IMR-90 (cell line): ENCODE measurements at regions not wholly inside any gene's neighbourhood (a gene's known extent, or its start where the extent isn't known, plus 50 kb on each side); places are given as distances from the start of the nearest gene placed in this dataset.
A peak's percentile ranks its signal among the peaks of the same experiment; 100 is the strongest.

ENCODE experiments used
- ATAC-seq: fragments of 200-7000 bp; cut with Tn5 transposase; 2 replicates; pipeline ENCODE4 v1.9.1; 2020; ENCODE audit warnings: low read depth, mild to moderate bottlenecking, moderate library complexity
- BruUV-seq: library from RNA; stranded (reverse); fragments of 400-500 nt; replicated peaks from 2 replicates; lab custom pipeline; 2021; lab: Mats Ljungman, UMichigan
- CTCF ChIA-PET: fragments of 300-600 bp; formaldehyde crosslinking; extraction: SDS; loops from one replicate; lab custom pipeline; 2021; ENCODE audit warnings: antibody characterized with exemption; lab: Yijun Ruan, JAX
- POLR2A ChIA-PET: fragments of 300-600 bp; sonication (Branson Sonifier 250); formaldehyde crosslinking; loops from one replicate; lab custom pipeline; 2022; ENCODE audit warnings: antibody characterized with exemption; ENCODE audit not compliant: unreplicated experiment; lab: Charles Lee
- DNase-seq: peaks from one replicate; pipeline ENCODE4 v3.0.0; 2013
- H2AFZ ChIP-seq: replicated peaks from 2 replicates; pipeline ENCODE3; 2013; ENCODE audit warnings: low read length, mild to moderate bottlenecking; ENCODE audit not compliant: poor library complexity
- H2AK5ac ChIP-seq: 2 replicates; pipeline ENCODE4 v1.6.1; 2013; ENCODE audit warnings: low read depth, low read length, inconsistent platforms
- H2AK9ac ChIP-seq: replicated peaks from 2 replicates; pipeline ENCODE3; 2013; ENCODE audit warnings: mild to moderate bottlenecking, low read depth, low read length, moderate library complexity; ENCODE audit not compliant: poor library complexity
- H2BK120ac ChIP-seq: 2 replicates; pipeline ENCODE4 v1.6.1; 2013; ENCODE audit warnings: low read depth, low read length, inconsistent platforms
- H2BK15ac ChIP-seq: 3 replicates; pipeline ENCODE4 v1.6.1; 2013; ENCODE audit warnings: low read depth, low read length, inconsistent platforms
- H2BK20ac ChIP-seq: 2 replicates; pipeline ENCODE4 v1.6.1; 2013; ENCODE audit warnings: low read depth, mild to moderate bottlenecking, inconsistent platforms, low read length, moderate library complexity
- H2BK5ac ChIP-seq: 2 replicates; pipeline ENCODE4 v1.6.1; 2013; ENCODE audit warnings: mild to moderate bottlenecking, low read depth, low read length, inconsistent platforms; ENCODE audit not compliant: poor library complexity, severe bottlenecking
- H3K14ac ChIP-seq: replicated peaks from 2 replicates; pipeline ENCODE4 v1.6.1; 2013; ENCODE audit warnings: low read depth, low read length, inconsistent platforms
- H3K18ac ChIP-seq: 2 replicates; pipeline ENCODE4 v1.6.1; 2013; ENCODE audit warnings: low read depth, low read length, control low read depth
- H3K23ac ChIP-seq: 2 replicates; pipeline ENCODE4 v1.6.1; 2013; ENCODE audit warnings: low read depth, low read length, inconsistent platforms
- H3K27ac ChIP-seq: 2 replicates; pipeline ENCODE4 v1.5.1; 2013; ENCODE audit warnings: mild to moderate bottlenecking, control low read depth, low read length; ENCODE audit not compliant: insufficient read depth
- H3K27me3 ChIP-seq: 2 replicates; pipeline ENCODE4 v1.6.1; 2013; ENCODE audit warnings: low read length; ENCODE audit not compliant: control insufficient read depth, insufficient read depth
- H3K36me3 ChIP-seq: 2 replicates; pipeline ENCODE4 v1.6.1; 2013; ENCODE audit warnings: low read length, mixed read lengths; ENCODE audit not compliant: control insufficient read depth, insufficient read depth
- H3K4ac ChIP-seq: 2 replicates; pipeline ENCODE4 v1.6.1; 2013; ENCODE audit warnings: low read depth, low read length, inconsistent platforms
- H3K4me1 ChIP-seq: 2 replicates; pipeline ENCODE4 v1.6.1; 2013; ENCODE audit warnings: low read length, mixed read lengths; ENCODE audit not compliant: control insufficient read depth, insufficient read depth
- H3K4me2 ChIP-seq: 2 replicates; pipeline ENCODE4 v1.6.1; 2013; ENCODE audit warnings: low read depth, mild to moderate bottlenecking, control low read depth, low read length, moderate library complexity
- H3K4me3 ChIP-seq: 2 replicates; pipeline ENCODE4 v1.5.1; 2013; ENCODE audit warnings: low read depth, mild to moderate bottlenecking, control low read depth, low read length, moderate library complexity; ENCODE audit not compliant: insufficient read depth
- H3K56ac ChIP-seq: 2 replicates; pipeline ENCODE4 v1.6.1; 2013; ENCODE audit warnings: low read length, inconsistent platforms; ENCODE audit not compliant: insufficient read depth; ENCODE audit errors: extremely low read depth
- H3K79me1 ChIP-seq, 2 experiments: 2 replicates each; pipeline ENCODE4 v1.6.1; 2013; ENCODE audit warnings: low read length in 2 of 2, inconsistent platforms in 1 of 2, low read depth in 1 of 2
- H3K9ac ChIP-seq: 2 replicates; pipeline ENCODE4 v1.6.1; 2013; ENCODE audit warnings: low read depth, low read length, control low read depth
- H3K9me1 ChIP-seq: 2 replicates; pipeline ENCODE4 v1.6.1; 2013; ENCODE audit warnings: low read length, inconsistent platforms; ENCODE audit not compliant: insufficient read depth
- H3K9me3 ChIP-seq: 2 replicates; pipeline ENCODE4 v1.6.1; 2013; ENCODE audit warnings: low read length; ENCODE audit not compliant: control insufficient read depth, insufficient read depth
- H4K20me1 ChIP-seq: 2 replicates; pipeline ENCODE4 v1.6.1; 2013; ENCODE audit warnings: low read length, inconsistent platforms; ENCODE audit not compliant: insufficient read depth
- H4K5ac ChIP-seq: 2 replicates; pipeline ENCODE4 v1.6.1; 2013; ENCODE audit warnings: mild to moderate bottlenecking, low read depth, low read length, control low read depth
- H4K8ac ChIP-seq, 2 experiments: 2 replicates each; pipeline ENCODE4 v1.6.1; 2013; ENCODE audit warnings: low read depth in 2 of 2, low read length in 2 of 2, control low read depth in 1 of 2, inconsistent platforms in 1 of 2
- H4K91ac ChIP-seq: 2 replicates; pipeline ENCODE4 v1.6.1; 2013; ENCODE audit warnings: low read depth, low read length, inconsistent platforms; ENCODE audit not compliant: insufficient read depth
- CTCF ChIP-seq: conservative IDR thresholded peaks from 2 replicates; pipeline ENCODE4 v1.5.1; 2012; ENCODE audit warnings: mild to moderate bottlenecking, low read depth, low read length, improper control_type of control experiment
- ELK1 ChIP-seq: fragments of 150-350 bp; IDR thresholded peaks from 2 replicates; pipeline ENCODE4 v1.6.1; 2016; ENCODE audit warnings: low read depth, mild to moderate bottlenecking, low read length, moderate library complexity, borderline replicate concordance
- FOS ChIP-seq: fragments of 150-350 bp; IDR thresholded peaks from 2 replicates; pipeline ENCODE4 v1.6.1; 2016; ENCODE audit warnings: low read depth, low read length
- MAFK ChIP-seq: IDR thresholded peaks from 2 replicates; pipeline ENCODE4 v1.6.1; 2012; ENCODE audit warnings: low read depth, low read length, improper control_type of control experiment
- MAZ ChIP-seq: IDR thresholded peaks from 2 replicates; pipeline ENCODE4 v1.6.1; 2012; ENCODE audit warnings: low read depth, mild to moderate bottlenecking, low read length, improper control_type of control experiment, moderate library complexity, borderline replicate concordance
- POLR2A ChIP-seq: IDR thresholded peaks from 2 replicates; pipeline ENCODE4 v1.6.1; 2012; ENCODE audit warnings: mild to moderate bottlenecking, low read depth, low read length
- RAD21 ChIP-seq: IDR thresholded peaks from 2 replicates; pipeline ENCODE4 v1.6.1; 2012; ENCODE audit warnings: low read length, improper control_type of control experiment
- RCOR1 ChIP-seq: IDR thresholded peaks from 2 replicates; pipeline ENCODE4 v1.6.1; 2012; ENCODE audit warnings: mild to moderate bottlenecking, low read length, improper control_type of control experiment; ENCODE audit not compliant: insufficient replicate concordance
- SMC3 ChIP-seq: fragments of 150-350 bp; IDR thresholded peaks from 2 replicates; pipeline ENCODE4 v1.6.1; 2016; ENCODE audit warnings: low read depth, mild to moderate bottlenecking, antibody characterized with exemption, low read length, moderate library complexity
- USF2 ChIP-seq: fragments of 150-350 bp; IDR thresholded peaks from 2 replicates; pipeline ENCODE4 v1.6.1; 2017; ENCODE audit warnings: mild to moderate bottlenecking, antibody characterized with exemption, low read length, low read depth
- WGBS, 2 experiments: methylation state at CpG; one replicate each; pipeline versions ENCODE4 v1.1.5 to v1.1.7; 2013; ENCODE audit warnings: missing lambda C conversion rate in 2 of 2; ENCODE audit not compliant: insufficient read length in 1 of 2; ENCODE audit errors: extremely low coverage in 2 of 2; 5-methylcytosine and 5-hydroxymethylcytosine counted together
- dilution Hi-C: fragments of 300-500 bp; cut with HindIII; formaldehyde crosslinking; loops from one replicate; pipeline ENCODE4 v1.14.3; 2018; ENCODE audit warnings: low sequenced_read_pairs; ENCODE audit not compliant: unreplicated experiment
- in situ Hi-C: fragments of 300-500 bp; cut with MboI; formaldehyde crosslinking; loops from 3 replicates; pipeline ENCODE4 v1.14.3; 2019; ENCODE audit warnings: low sequenced_read_pairs, inconsistent platforms, mixed read lengths
- intact Hi-C: fragments of 100-400 bp; cut with micrococcal nuclease; formaldehyde crosslinking; loops from 2 replicates; pipeline ENCODE4 v1.10.0; 2022

GRCh38 chr16:86212706-86213436, 297.5 kb upstream of the FOXF1 start:
- peak overlapping the region; percentile 93 for H4K91ac ChIP-seq
- no peak overlapping the region for H3K9ac ChIP-seq
- H3K23ac ChIP-seq: no peak overlapping the region
- peak overlapping the region; percentile 79 for H3K18ac ChIP-seq
- H3K4me2 ChIP-seq: no peak overlapping the region
- H3K56ac ChIP-seq: no peak overlapping the region
- ChIA-PET CTCF (no interaction called here), POLR2A (no interaction called here)
- peak overlapping the region; percentile 89 for H2BK120ac ChIP-seq
- H2AFZ ChIP-seq: no peak overlapping the region
- BruUV-seq: no TSS peak
- no peak overlapping the region for H3K4me3 ChIP-seq
- no peaks in the 10 kb centered on the region for H3K27me3 ChIP-seq
- peak overlapping the region; percentile 21 for H2BK5ac ChIP-seq
- H3K4me1 ChIP-seq: peaks cover 19% of the 10 kb centered on the region
- peak overlapping the region; percentile 97 for H2AK5ac ChIP-seq
- peak overlapping the region; percentile 76 for H3K4ac ChIP-seq
- H3K36me3 ChIP-seq: no peaks in the 10 kb centered on the region
- H3K9me1 ChIP-seq: peaks cover 28% of the 10 kb centered on the region
- peak overlapping the region; percentile 40 for H2BK20ac ChIP-seq
- dilution Hi-C loops: no loop called here
- in situ Hi-C loops: no loop called here
- TF ChIP-seq MAFK (no peak), RCOR1 (no peak), CTCF (no peak), POLR2A (no peak), SMC3 (no peak), FOS (no peak), RAD21 (no peak), MAZ (no peak), USF2 (no peak), ELK1 (no peak)
- H3K79me1 ChIP-seq: peaks cover 0 to 5% of the 10 kb centered on the region in 2 experiments; a peak in 1 of 4 replicates
- peak overlapping the region; percentile 24; the same call in 1 of the 2 replicates for H3K27ac ChIP-seq
- no peak overlapping the region for H2AK9ac ChIP-seq
- DNase-seq (no peak), ATAC-seq (no peak)
- intact Hi-C loops: no loop called here
- peak overlapping the region; percentile 88; the same call in 2 of the 3 replicates for H2BK15ac ChIP-seq
- 84% methylated on average over 6 of the region's 11 CpGs; no CpG with 5 or more reads in 1 of the 2 experiments for WGBS, 2 experiments
- H4K8ac ChIP-seq: peak overlapping the region; percentile 75 to 80
- H4K5ac ChIP-seq: peak overlapping the region; percentile 46
- no peaks in the 10 kb centered on the region for H4K20me1 ChIP-seq
- no peaks in the 10 kb centered on the region for H3K9me3 ChIP-seq
- H3K14ac ChIP-seq: peak overlapping the region; percentile 41
